T47D (cell line): ENCODE measurements at regions not wholly inside any gene's neighbourhood (a gene's known extent, or its start where the extent isn't known, plus 50 kb on each side); places are given as distances from the start of the nearest gene placed in this dataset.
"Not testable (repeated sequence)": the region's sequence is repeated elsewhere in the genome, so short reads cannot be mapped to it uniquely, and the experiment has no call there.

Source experiments
- DNase-seq, 2 experiments: peaks; one replicate each; pipeline versions ENCODE4 v3.0.0 to v3.0.0-alpha.2; 2011 to 2012; ENCODE audit warnings: low read depth in 1 of 2, low spot score in 1 of 2
- JUND ChIP-seq: IDR thresholded peaks from 2 replicates; pipeline ENCODE4 v1.6.1; 2012; ENCODE audit warnings: low read depth
- in situ Hi-C: cut with HindIII; loops from 2 replicates; pipeline ENCODE4 v1.10.0; 2016; ENCODE audit warnings: low sequenced_read_pairs, low pct_unique_long_range_greater_than_20kb

DNA sequence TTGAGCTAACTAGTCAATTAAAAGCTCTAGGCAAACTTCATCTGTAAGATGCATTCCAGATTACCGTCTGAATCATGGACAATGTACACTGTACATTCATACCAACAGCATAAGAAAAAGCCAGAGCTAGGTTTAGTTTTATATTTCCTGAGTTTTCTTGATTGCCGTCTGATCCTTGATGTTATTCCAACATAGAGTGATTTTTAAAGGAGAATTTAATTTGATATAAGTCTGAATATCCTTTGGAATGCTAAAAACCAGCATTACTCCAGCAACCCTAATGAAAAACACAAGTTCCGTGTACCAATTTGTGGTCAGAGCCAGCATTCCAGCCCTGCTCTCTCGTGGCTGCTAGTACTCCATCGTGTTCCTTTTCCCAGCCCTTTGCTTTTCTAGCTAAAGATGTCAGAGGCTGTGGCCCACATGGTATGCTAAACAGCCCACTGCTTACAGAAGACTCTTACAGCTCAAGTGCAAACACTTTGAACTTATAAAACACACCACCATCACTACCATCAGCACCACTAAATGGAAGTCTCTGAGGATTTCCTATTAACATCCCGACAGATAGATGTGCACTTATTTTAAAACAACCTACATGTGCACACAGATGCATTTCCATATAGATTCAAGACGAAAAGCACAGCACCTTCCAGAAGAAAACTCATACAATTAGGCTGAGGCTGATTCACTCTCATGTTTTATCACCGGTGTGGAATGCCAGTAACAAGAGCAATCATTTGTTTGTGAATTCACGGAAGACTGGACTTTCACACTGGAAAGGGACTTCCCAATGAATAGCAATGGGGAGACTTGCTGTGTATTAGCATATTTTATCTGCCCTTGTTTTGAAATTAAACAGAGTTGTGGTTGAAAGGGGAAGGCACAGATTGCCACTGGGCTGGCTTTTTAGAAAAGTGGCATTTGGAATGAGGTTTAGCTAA is 246.9 kb upstream of the GAS1 start:
- DNase-seq = peak in 1 of 2 experiments; percentile 35
- no peak for TF ChIP-seq JUND
- in situ Hi-C loops = no loop called here

- in situ Hi-C loops = no loop called here
- TF ChIP-seq JUND = no peak
Observed at GRCh38 chr9:87195306-87195705, 248.0 kb upstream of the GAS1 start.

GRCh38 chr9:87197349-87198130 is 250.2 kb upstream of the GAS1 start:
- DNase-seq = no peak
- TF ChIP-seq JUND = no peak
- in situ Hi-C loops = no loop called here

More at GRCh38 chr9:87195306-87195705, 248.0 kb upstream of the GAS1 start:
- no peak for DNase-seq

GRCh38 chr9:87198716-87199115 is 251.4 kb upstream of the GAS1 start:
- no peak for TF ChIP-seq JUND
- in situ Hi-C loops = no loop called here
- no peak for DNase-seq

GRCh38 chr9:87199278-87199677 is 252.0 kb upstream of the GAS1 start:
- in situ Hi-C loops = no loop called here
- TF ChIP-seq JUND = no peak

DNA sequence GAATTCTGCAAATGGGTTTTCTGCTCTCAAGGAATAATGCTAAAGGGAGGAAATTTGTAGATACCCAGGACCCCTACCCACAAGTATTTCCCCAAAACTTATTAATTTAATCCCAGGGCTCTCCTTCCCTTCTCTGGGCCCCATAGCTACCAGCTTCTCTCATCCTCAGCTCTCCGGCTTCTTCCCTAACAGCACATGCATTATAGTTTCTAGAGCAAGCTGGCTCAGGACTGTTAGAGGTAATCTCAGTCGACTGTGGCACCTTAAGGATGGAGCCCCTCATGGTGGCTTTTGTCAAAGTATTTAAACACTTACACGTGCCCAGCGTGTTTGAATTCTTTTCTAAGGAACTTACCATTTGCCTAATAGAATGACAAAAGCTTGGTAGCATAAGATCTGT is 252.5 kb upstream of the GAS1 start:
- in situ Hi-C loops = no loop called here

More at GRCh38 chr9:87199278-87199677, 252.0 kb upstream of the GAS1 start:
- no peak for DNase-seq

GRCh38 chr9:87201351-87201751 is 254.0 kb upstream of the GAS1 start:
- no peak for DNase-seq
- in situ Hi-C loops = no loop called here
- no peak for TF ChIP-seq JUND

More for the DNA sequence above, 252.5 kb upstream of the GAS1 start:
- DNase-seq = no peak
- no peak for TF ChIP-seq JUND

DNA sequence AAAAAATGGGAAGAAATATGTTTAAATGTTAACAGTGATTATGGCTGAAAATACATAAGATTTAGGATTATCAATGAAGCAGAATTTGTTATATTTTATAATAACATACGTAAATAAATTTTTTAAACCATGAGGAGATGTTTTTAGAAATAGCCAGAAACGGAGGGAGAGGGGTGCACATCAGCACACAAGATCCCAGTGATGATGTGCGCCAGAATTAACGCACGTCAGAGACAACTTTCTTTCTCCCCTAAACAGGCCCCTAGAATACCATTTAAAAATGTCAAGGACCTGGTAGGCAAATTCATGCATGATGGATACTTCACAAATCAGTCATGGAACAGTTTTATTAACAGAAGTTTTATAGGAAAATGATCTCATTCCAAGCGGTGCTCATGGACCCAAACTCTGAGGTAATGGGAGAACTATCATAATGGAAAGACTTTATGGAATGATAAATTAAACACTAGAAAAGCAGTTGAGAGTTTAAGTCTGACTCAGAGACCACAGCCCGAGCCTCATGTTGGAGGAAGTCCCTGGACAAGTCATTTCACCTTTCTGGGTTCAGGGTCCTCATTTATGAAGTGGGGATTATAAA is 258.9 kb upstream of the GAS1 start:
- in situ Hi-C loops = no loop called here
- DNase-seq = no peak
- TF ChIP-seq JUND = no peak

GRCh38 chr9:87210658-87211057 is 263.4 kb upstream of the GAS1 start:
- DNase-seq, in situ Hi-C loops: not testable (repeated sequence)

- in situ Hi-C loops = no loop called here
- no peak for DNase-seq
- TF ChIP-seq JUND = no peak
Observed at GRCh38 chr9:87211669-87212068, 264.4 kb upstream of the GAS1 start.

DNA sequence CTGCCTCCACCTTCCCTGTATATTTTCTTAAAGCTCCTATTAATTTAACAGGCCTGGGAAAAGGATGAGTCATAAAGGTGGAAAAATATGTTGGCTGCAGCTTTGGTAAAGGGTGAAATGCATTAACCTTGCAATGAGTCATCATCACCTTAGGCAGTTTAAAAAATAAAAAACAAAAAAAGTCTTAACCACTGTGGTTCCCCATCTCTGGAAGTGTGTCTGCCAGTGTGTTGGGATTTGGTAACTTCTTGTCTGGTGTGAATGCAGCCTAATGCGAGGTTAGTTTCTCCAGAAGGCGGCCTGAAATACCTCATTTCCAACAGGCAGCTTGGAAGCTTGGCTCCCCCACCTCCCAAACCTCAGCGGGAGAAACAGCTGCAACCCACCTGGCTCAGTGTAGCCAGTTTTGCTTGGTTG is 265.3 kb upstream of the GAS1 start:
- in situ Hi-C loops = no loop called here
- TF ChIP-seq JUND = no peak
- peak in 1 of 2 experiments; percentile 49 for DNase-seq

- in situ Hi-C loops = no loop called here
- no peak for DNase-seq
- no peak for TF ChIP-seq JUND
Observed at GRCh38 chr9:87213948-87214347, 266.6 kb upstream of the GAS1 start.
